ENCODE measurements at regions not wholly inside any gene's neighbourhood (a gene's known extent, or its start where the extent isn't known, plus 50 kb on each side); places are given as distances from the start of the nearest gene placed in this dataset.

- DNase-seq: no peak
- no peak for TF ChIP-seq GATA1 (IDR thresholded peaks at IDR 0.05; ENCODE audit: low read depth, low read length)
- TF ChIP-seq POLR2A (IDR thresholded peaks at IDR 0.05; ENCODE audit: low read length): no peak
These were observed 54.7 kb downstream of the MYEOV start for GRCh38 chr11:69348414-69349235.

GRCh38 chr11:69350040-69350439, 56.1 kb downstream of the MYEOV start:
- no peak for DNase-seq
- TF ChIP-seq GATA1 (IDR thresholded peaks at IDR 0.05; ENCODE audit: low read depth, low read length): no peak
- TF ChIP-seq POLR2A (IDR thresholded peaks at IDR 0.05; ENCODE audit: low read length): no peak

DNA sequence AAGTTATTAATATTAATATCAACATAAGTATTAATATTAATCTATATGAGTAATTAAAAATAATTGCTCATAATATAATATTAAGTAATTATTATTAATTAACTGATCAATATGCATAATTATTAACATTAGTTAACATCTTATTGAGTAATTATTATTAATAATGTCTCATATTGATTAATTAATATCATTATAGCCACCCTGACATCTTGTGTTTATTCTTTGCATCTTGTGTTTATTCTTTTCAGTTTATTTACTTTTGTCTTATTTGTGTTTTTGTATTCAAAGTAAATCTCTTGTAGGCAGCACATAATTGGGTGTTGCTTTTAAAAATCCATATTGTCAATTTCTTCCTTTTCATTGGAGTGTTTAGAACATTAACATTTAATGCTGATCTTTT, 56.6 kb downstream of the MYEOV start:
- no peak for TF ChIP-seq POLR2A (IDR thresholded peaks at IDR 0.05; ENCODE audit: low read length)
- no peak for TF ChIP-seq GATA1 (IDR thresholded peaks at IDR 0.05; ENCODE audit: low read depth, low read length)

GRCh38 chr11:69351460-69351859, 57.5 kb downstream of the MYEOV start:
- TF ChIP-seq POLR2A (IDR thresholded peaks at IDR 0.05; ENCODE audit: low read length) (no peak), GATA1 (IDR thresholded peaks at IDR 0.05; ENCODE audit: low read depth, low read length) (no peak)
- no peak for DNase-seq

More for the DNA sequence above, 56.6 kb downstream of the MYEOV start:
- DNase-seq: no peak

GRCh38 chr11:69352166-69352565, 58.2 kb downstream of the MYEOV start:
- no peak for DNase-seq
- TF ChIP-seq POLR2A (IDR thresholded peaks at IDR 0.05; ENCODE audit: low read length) (no peak), GATA1 (IDR thresholded peaks at IDR 0.05; ENCODE audit: low read depth, low read length) (no peak)

- TF ChIP-seq POLR2A (IDR thresholded peaks at IDR 0.05; ENCODE audit: low read length) (no peak), GATA1 (IDR thresholded peaks at IDR 0.05; ENCODE audit: low read depth, low read length) (no peak)
- no peak for DNase-seq
These were observed 58.9 kb downstream of the MYEOV start for GRCh38 chr11:69352715-69353319.

DNA sequence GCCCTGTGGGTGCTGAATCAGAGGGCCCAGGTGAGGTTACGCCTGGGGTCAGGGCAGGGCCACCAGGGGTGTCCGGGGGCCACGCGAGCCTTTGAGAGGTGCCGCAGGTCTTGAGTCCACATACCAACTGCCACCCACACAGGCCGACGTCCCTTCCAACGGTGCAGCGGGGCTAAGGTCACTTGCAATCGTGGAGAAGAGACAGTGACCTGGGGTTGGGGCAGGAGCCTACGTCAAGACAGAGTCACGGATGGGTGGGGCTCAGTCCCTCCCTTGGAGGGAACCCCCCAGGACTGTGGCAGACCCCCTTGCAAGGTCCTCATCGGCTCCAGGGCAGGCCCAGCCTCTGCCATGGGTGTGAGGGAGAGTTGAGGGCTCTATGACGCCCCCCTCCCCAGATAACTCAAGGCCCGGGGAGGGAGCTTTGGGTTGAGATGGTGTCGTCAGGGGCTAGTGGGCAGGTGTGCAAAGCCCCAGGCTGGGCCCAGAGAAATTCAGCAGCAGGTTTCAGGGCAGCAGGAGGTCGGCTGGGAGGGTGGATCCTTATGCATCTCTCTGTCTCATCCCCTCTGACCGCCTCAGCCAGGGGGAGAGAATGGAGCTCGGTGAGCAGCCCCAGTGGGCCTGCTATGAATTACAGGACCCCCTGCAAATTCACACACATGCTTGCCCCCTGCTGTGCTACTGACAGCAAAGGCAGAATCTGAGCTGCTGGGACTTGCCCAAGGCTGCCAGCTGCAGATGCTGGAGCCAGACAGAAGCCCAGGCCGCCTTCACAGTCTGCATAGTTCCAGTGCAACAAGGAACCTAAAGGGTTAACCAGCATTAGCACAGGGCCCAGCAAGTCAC, 60.0 kb downstream of the MYEOV start:
- DNase-seq: no peak
- TF ChIP-seq GATA1 (IDR thresholded peaks at IDR 0.05; ENCODE audit: low read depth, low read length) (no peak), POLR2A (IDR thresholded peaks at IDR 0.05; ENCODE audit: low read length) (no peak)

DNA sequence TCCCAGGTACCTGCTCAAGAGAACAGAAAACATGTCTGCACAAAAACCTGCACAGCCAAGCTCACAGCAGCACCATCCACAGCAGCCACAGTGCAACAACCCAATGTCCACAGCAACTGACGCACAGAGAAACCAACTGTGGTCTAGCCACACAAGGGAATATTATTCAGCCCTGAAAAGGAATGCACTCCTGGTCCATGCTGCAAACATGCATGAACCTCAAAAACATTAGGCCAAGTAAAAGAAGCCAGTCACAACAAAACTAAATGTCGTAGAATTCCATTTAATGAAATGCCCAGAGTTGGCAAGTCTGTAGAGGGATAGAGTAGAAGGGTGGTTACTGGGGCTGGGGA, 60.6 kb downstream of the MYEOV start:
- no peak for DNase-seq
- TF ChIP-seq GATA1 (IDR thresholded peaks at IDR 0.05; ENCODE audit: low read depth, low read length) (no peak), POLR2A (IDR thresholded peaks at IDR 0.05; ENCODE audit: low read length) (no peak)

- no peak for DNase-seq
- no peak for TF ChIP-seq GATA1 (IDR thresholded peaks at IDR 0.05; ENCODE audit: low read depth, low read length)
- TF ChIP-seq POLR2A (IDR thresholded peaks at IDR 0.05; ENCODE audit: low read length): no peak
These were observed 61.5 kb downstream of the MYEOV start for GRCh38 chr11:69355346-69355940.

DNA sequence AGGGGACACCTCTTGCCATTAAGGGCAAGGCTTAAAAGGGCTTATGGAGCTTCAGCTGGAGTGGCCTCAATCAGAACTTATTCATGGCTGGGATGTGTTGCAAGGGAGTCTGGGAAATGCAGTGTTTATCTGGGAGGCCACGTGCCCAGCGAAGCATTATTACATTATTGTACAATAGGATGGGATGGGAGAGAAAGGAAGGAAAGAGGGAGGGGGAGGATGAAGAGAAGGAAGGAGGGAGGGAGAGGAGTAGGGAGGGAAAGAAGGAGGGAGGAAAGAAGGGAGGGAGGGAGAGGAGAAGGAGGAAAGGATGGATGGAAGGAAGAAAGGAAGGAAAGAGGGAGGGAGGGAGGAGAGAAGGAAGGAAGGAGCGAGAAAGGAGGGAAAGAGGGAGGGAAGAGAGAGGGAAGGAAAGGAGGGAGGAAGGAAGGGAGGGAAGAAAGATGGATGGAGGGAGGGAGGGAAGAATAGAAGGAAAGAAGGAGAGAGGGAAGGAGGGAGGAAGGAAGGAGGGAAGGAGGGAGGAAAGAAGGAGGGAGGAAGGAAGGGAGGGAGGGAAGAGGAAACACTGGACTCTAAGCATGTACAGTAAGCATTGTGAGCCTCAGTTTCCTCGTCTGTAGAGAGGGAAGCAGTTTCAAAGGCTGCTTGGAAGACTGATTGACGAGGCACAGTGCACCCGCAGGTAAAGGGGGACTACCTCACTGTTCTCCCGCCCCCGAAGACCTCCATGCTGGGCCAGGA, 62.2 kb downstream of the MYEOV start:
- TF ChIP-seq GATA1 (IDR thresholded peaks at IDR 0.05; ENCODE audit: low read depth, low read length): no peak
- no peak for TF ChIP-seq POLR2A (IDR thresholded peaks at IDR 0.05; ENCODE audit: low read length)

DNA sequence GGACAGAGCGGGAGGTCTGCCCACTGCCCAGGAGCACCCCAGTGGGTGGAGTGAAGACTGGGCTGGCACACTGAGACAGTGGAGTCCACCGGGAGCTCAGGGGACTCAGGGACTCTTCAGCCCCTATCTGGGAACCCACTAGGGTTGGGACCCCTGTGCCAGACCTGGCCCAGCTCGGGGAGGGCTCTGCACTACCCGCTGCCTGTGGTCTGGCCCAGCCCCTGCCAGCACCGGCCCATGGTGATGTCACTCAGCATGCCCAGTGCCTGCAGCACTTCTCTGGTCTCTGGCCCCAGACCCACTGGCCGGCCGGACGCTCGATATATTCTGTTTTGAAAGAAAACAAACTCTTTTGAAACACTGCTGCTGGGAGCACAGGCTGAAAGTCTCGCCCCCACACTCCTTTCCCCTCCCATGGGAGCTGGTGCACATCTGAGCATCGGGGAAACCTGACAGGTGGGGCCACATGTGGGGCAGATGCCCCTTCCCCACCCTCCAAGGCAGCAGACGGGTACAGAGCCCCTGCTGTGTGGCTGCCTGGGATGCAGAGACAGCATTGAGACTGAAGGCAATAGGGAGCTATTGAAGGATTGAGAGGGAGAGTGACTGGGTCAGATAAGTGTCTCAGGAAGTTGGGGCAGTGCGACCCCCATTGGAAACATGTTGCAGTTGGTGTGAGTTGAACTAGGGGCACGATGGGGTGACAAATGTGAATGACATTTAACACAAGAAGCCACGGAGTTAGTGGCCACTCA, 62.9 kb downstream of the MYEOV start:
- no peak for DNase-seq
- TF ChIP-seq POLR2A (IDR thresholded peaks at IDR 0.05; ENCODE audit: low read length) (no peak), GATA1 (IDR thresholded peaks at IDR 0.05; ENCODE audit: low read depth, low read length) (no peak)

More for the DNA sequence above, 62.2 kb downstream of the MYEOV start:
- DNase-seq: no peak
